ENCODE measurements at regions not wholly inside any gene's neighbourhood (a gene's known extent, or its start where the extent isn't known, plus 50 kb on each side); places are given as distances from the start of the nearest gene placed in this dataset.

- ChIA-PET CTCF (no interaction called here), RAD21 (ENCODE audit: low non-redundant PET in 1 of 2, low total read pairs in 2 of 2, uncharacterized antibody in 2 of 2, unreplicated experiment in 2 of 2) (no interaction called here), POLR2A (no interaction called here)
- no peak for DNase-seq (ENCODE audit: low read depth, low spot score)
- no peaks in the 10 kb centered on the region for H3K9me2 ChIP-seq (ENCODE audit: insufficient read depth)
- no peak overlapping the region for H3K9ac ChIP-seq (ENCODE audit: low read length)
- H3K4me2 ChIP-seq (ENCODE audit: low read length) = no peak overlapping the region
- no peaks in the 10 kb centered on the region for H3K79me2 ChIP-seq (ENCODE audit: insufficient read depth, low read length)
- intact Hi-C loops (cut with micrococcal nuclease) = no loop called here
- no peak for ATAC-seq
- H2AFZ ChIP-seq (ENCODE audit: low read depth, low read length, poor library complexity, severe bottlenecking) = no peak overlapping the region
- H3K27me3 ChIP-seq (ENCODE audit: insufficient read depth, low read length) = peaks cover 15% of the 10 kb centered on the region
- TF ChIP-seq ZFX (IDR thresholded peaks at IDR 0.05) (no peak), CBX3 (IDR thresholded peaks at IDR 0.05; ENCODE audit: low read depth) (no peak), RAD21 (IDR thresholded peaks at IDR 0.05; ENCODE audit: low read depth) (no peak), EZH2phosphoT487 (IDR thresholded peaks at IDR 0.05; ENCODE audit: borderline replicate concordance) (no peak), TCF7L2 (IDR thresholded peaks at IDR 0.05; ENCODE audit: borderline replicate concordance, extremely low read depth, insufficient read depth, insufficient read length) (no peak), ZBTB33 (IDR thresholded peaks at IDR 0.05; ENCODE audit: extremely low read depth, insufficient replicate concordance, low read length) (no peak), EZH2 (IDR thresholded peaks at IDR 0.05) (no peak), ZNF274 (IDR thresholded peaks at IDR 0.05; ENCODE audit: low read depth, low read length) (no peak), EGR1 (IDR thresholded peaks at IDR 0.05; ENCODE audit: low read depth) (no peak), MAX (IDR thresholded peaks at IDR 0.05) (no peak), POLR2AphosphoS5 (IDR thresholded peaks at IDR 0.05; ENCODE audit: low read depth, low read length) (no peak), SP1 (IDR thresholded peaks at IDR 0.05; ENCODE audit: low read depth) (no peak), JUND (IDR thresholded peaks at IDR 0.05) (no peak), CEBPB (IDR thresholded peaks at IDR 0.05; ENCODE audit: low read depth) (no peak), SRF (IDR thresholded peaks at IDR 0.05; ENCODE audit: low read depth) (no peak)
- TF ChIP-seq, protein P1, sequence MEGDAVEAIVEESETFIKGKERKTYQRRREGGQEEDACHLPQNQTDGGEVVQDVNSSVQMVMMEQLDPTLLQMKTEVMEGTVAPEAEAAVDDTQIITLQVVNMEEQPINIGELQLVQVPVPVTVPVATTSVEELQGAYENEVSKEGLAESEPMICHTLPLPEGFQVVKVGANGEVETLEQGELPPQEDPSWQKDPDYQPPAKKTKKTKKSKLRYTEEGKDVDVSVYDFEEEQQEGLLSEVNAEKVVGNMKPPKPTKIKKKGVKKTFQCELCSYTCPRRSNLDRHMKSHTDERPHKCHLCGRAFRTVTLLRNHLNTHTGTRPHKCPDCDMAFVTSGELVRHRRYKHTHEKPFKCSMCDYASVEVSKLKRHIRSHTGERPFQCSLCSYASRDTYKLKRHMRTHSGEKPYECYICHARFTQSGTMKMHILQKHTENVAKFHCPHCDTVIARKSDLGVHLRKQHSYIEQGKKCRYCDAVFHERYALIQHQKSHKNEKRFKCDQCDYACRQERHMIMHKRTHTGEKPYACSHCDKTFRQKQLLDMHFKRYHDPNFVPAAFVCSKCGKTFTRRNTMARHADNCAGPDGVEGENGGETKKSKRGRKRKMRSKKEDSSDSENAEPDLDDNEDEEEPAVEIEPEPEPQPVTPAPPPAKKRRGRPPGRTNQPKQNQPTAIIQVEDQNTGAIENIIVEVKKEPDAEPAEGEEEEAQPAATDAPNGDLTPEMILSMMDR (IDR thresholded peaks at IDR 0.05 in 2 of 3, conservative IDR thresholded peaks at IDR 0.05 in 1 of 3; ENCODE audit: borderline replicate concordance in 1 of 3, insufficient read depth in 1 of 3, low read depth in 2 of 3, low read length in 2 of 3) = no peak
- TF ChIP-seq, protein P2, sequence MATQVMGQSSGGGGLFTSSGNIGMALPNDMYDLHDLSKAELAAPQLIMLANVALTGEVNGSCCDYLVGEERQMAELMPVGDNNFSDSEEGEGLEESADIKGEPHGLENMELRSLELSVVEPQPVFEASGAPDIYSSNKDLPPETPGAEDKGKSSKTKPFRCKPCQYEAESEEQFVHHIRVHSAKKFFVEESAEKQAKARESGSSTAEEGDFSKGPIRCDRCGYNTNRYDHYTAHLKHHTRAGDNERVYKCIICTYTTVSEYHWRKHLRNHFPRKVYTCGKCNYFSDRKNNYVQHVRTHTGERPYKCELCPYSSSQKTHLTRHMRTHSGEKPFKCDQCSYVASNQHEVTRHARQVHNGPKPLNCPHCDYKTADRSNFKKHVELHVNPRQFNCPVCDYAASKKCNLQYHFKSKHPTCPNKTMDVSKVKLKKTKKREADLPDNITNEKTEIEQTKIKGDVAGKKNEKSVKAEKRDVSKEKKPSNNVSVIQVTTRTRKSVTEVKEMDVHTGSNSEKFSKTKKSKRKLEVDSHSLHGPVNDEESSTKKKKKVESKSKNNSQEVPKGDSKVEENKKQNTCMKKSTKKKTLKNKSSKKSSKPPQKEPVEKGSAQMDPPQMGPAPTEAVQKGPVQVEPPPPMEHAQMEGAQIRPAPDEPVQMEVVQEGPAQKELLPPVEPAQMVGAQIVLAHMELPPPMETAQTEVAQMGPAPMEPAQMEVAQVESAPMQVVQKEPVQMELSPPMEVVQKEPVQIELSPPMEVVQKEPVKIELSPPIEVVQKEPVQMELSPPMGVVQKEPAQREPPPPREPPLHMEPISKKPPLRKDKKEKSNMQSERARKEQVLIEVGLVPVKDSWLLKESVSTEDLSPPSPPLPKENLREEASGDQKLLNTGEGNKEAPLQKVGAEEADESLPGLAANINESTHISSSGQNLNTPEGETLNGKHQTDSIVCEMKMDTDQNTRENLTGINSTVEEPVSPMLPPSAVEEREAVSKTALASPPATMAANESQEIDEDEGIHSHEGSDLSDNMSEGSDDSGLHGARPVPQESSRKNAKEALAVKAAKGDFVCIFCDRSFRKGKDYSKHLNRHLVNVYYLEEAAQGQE (IDR thresholded peaks at IDR 0.05; ENCODE audit: low read depth) = no peak
- H3K4me3 ChIP-seq (replicated peaks in 1 of 2; ENCODE audit: low read depth in 1 of 2, low read length in 2 of 2) = no peak overlapping the region
- no peaks in the 10 kb centered on the region for H3K9me3 ChIP-seq (ENCODE audit: control insufficient read depth in 1 of 2, insufficient read depth in 1 of 2, low read depth in 1 of 2, low read length in 2 of 2)
- no TSS peak for BruUV-seq (replicated peaks)
- no peaks in the 10 kb centered on the region for H3K36me3 ChIP-seq (ENCODE audit: control insufficient read depth in 1 of 2, insufficient read depth in 2 of 2, low read length in 2 of 2)
- H3K27ac ChIP-seq (ENCODE audit: low read depth, low read length) = no peak overlapping the region
- H3K4me1 ChIP-seq (ENCODE audit: control insufficient read depth in 1 of 2, insufficient read depth in 2 of 2, low read length in 2 of 2) = no peaks in the 10 kb centered on the region
- no peaks in the 10 kb centered on the region for H4K20me1 ChIP-seq (ENCODE audit: insufficient read depth)
Measured at GRCh38 chr9:89992326-89993198, 387.8 kb downstream of the GADD45G start.
